Duodenal mucosa (tissue), 2 donors: ENCODE measurements at regions not wholly inside any gene's neighbourhood (a gene's known extent, or its start where the extent isn't known, plus 50 kb on each side); places are given as distances from the start of the nearest gene placed in this dataset.

ENCODE experiments used
- H3K27ac ChIP-seq: one replicate; pipeline ENCODE4 v1.7.0; 2013; ENCODE audit warnings: low read depth, low read length
- H3K27me3 ChIP-seq, 2 donors: one replicate each; pipeline ENCODE4 v1.7.0; 2013; ENCODE audit warnings: low read length in 2 of 2, control low read depth in 1 of 2; ENCODE audit not compliant: insufficient read depth in 2 of 2, control insufficient read depth in 1 of 2
- H3K36me3 ChIP-seq, 2 donors: one replicate each; pipeline ENCODE4 v1.7.0; 2013; ENCODE audit warnings: low read length in 2 of 2, control low read depth in 1 of 2; ENCODE audit not compliant: insufficient read depth in 2 of 2, control insufficient read depth in 1 of 2
- H3K4me1 ChIP-seq, 2 donors: one replicate each; pipeline ENCODE4 v1.7.0; 2013; ENCODE audit warnings: low read length in 2 of 2, control low read depth in 1 of 2; ENCODE audit not compliant: insufficient read depth in 2 of 2, control insufficient read depth in 1 of 2
- H3K4me3 ChIP-seq, 2 donors: one replicate each; pipeline ENCODE4 v1.7.0; 2013; ENCODE audit warnings: low read length in 2 of 2, low read depth in 1 of 2
- H3K9ac ChIP-seq, 2 donors: one replicate each; pipeline ENCODE4 v1.7.0; 2013; ENCODE audit warnings: low read length in 2 of 2, low read depth in 1 of 2
- H3K9me3 ChIP-seq, 2 donors: one replicate each; pipeline ENCODE4 v1.7.0; 2013; ENCODE audit warnings: low read length in 2 of 2, control low read depth in 1 of 2; ENCODE audit not compliant: control insufficient read depth in 1 of 2

- Histone ChIP-seq H3K36me3 (no peaks in the 10 kb centered on the region), H3K27ac (no peak overlapping the region), H3K9me3 (no peaks in the 10 kb centered on the region)
These were observed 91.8 kb upstream of the NGF start for GRCh38 chr1:115429884-115430283.

DNA sequence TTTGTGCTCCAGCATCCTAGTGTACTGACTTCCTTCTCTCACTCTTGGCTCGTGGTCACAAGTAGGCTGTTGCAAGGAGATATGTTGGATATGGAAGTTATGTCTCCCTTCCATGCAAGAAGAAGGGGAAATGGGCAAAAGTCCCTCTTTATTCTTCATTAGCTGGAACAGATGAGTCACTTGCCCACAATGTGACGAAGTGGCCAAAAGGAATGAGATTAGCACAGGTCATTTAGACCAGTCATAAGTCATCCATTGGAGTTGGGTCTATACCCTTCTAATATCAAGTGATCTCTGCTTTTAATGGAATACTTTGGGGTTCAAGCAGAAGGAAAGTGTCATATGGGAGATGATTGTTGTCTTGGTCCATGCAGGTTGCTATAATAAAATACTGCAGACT, 91.2 kb upstream of the NGF start:
- no peaks in the 10 kb centered on the region for H3K36me3 ChIP-seq
- H3K27ac ChIP-seq: no peak overlapping the region
- no peaks in the 10 kb centered on the region for H3K4me1 ChIP-seq
- H3K27me3 ChIP-seq: peaks cover 0 to 2% of the 10 kb centered on the region in 2 donors
- no peak overlapping the region for H3K4me3 ChIP-seq
- no peak overlapping the region for H3K9ac ChIP-seq
- no peaks in the 10 kb centered on the region for H3K9me3 ChIP-seq

More at GRCh38 chr1:115429884-115430283, 91.8 kb upstream of the NGF start:
- peaks cover 0 to 2% of the 10 kb centered on the region in 2 donors for H3K27me3 ChIP-seq
- no peaks in the 10 kb centered on the region for H3K4me1 ChIP-seq
- no peak overlapping the region for H3K4me3 ChIP-seq
- H3K9ac ChIP-seq: no peak overlapping the region

GRCh38 chr1:115428676-115429075, 90.6 kb upstream of the NGF start:
- H3K9ac ChIP-seq: no peak overlapping the region
- peaks cover 0 to 2% of the 10 kb centered on the region in 2 donors for H3K27me3 ChIP-seq
- H3K36me3 ChIP-seq: no peaks in the 10 kb centered on the region
- no peaks in the 10 kb centered on the region for H3K4me1 ChIP-seq
- H3K4me3 ChIP-seq: no peak overlapping the region
- H3K27ac ChIP-seq: no peak overlapping the region
- no peaks in the 10 kb centered on the region for H3K9me3 ChIP-seq

- Histone ChIP-seq H3K4me3 (no peak overlapping the region), H3K27ac (no peak overlapping the region), H3K27me3 (peaks cover 0 to 2% of the 10 kb centered on the region in 2 donors), H3K9ac (no peak overlapping the region), H3K36me3 (no peaks in the 10 kb centered on the region), H3K9me3 (no peaks in the 10 kb centered on the region), H3K4me1 (no peaks in the 10 kb centered on the region)
These were observed 90.2 kb upstream of the NGF start for GRCh38 chr1:115428256-115428655.

DNA sequence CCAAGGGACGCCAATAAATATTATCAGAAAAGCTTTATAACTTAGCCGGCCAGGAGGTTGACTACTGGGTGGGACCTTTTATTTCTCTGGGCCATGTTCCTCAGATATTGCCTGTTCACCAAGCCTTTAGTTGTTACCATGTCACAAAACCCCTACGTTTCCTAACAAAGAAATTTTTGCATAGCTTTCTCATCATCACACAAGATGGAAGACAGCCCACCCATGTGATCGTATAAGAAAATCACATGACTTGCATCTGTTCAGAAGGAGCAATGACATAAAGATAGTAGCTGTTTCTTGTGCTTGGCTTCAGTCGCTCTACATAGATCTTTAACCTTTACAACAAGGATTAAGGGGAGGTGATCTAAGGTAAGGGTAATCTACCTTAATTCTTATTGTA, 88.9 kb upstream of the NGF start:
- Histone ChIP-seq H3K4me1 (no peaks in the 10 kb centered on the region), H3K4me3 (no peak overlapping the region), H3K9ac (no peak overlapping the region), H3K9me3 (no peaks in the 10 kb centered on the region), H3K27ac (no peak overlapping the region), H3K36me3 (no peaks in the 10 kb centered on the region), H3K27me3 (peaks cover 0 to 2% of the 10 kb centered on the region in 2 donors)

DNA sequence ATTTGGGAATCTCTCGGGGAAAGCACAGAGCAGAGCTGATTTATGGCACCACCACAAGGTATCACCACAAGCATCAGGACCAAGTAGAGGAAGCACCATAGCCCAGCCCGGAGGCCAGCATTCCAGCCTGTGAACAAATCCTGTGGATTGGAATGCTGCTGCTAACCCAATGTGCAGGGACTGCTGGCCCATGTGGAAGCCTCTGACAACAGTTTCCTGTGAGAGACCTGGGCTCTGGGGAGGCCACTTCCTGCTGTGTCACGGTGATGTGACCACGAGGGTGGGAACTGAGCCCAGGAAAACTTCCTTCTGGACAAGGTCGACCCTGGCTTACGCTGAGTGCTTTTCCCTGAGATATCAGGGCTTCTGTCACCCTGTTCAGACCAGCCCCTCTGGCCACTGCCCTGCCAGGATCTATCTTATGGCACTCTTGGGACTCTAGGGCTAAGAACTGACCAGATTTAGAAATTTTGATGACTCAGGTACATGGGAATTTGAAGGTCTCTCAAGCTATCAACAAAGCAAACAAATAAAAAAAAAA, 88.3 kb upstream of the NGF start:
- Histone ChIP-seq H3K27me3 (peaks cover 0 to 2% of the 10 kb centered on the region in 2 donors), H3K4me1 (no peaks in the 10 kb centered on the region), H3K27ac (no peak overlapping the region), H3K9ac (no peak overlapping the region), H3K9me3 (no peaks in the 10 kb centered on the region), H3K36me3 (no peaks in the 10 kb centered on the region), H3K4me3 (no peak overlapping the region)

- no peak overlapping the region for H3K4me3 ChIP-seq
- H3K9me3 ChIP-seq: no peaks in the 10 kb centered on the region
- no peak overlapping the region for H3K27ac ChIP-seq
- no peaks in the 10 kb centered on the region for H3K36me3 ChIP-seq
- H3K27me3 ChIP-seq: peaks cover 0 to 2% of the 10 kb centered on the region in 2 donors
- no peak overlapping the region for H3K9ac ChIP-seq
- no peaks in the 10 kb centered on the region for H3K4me1 ChIP-seq
These were observed 87.4 kb upstream of the NGF start for GRCh38 chr1:115425442-115425841.

DNA sequence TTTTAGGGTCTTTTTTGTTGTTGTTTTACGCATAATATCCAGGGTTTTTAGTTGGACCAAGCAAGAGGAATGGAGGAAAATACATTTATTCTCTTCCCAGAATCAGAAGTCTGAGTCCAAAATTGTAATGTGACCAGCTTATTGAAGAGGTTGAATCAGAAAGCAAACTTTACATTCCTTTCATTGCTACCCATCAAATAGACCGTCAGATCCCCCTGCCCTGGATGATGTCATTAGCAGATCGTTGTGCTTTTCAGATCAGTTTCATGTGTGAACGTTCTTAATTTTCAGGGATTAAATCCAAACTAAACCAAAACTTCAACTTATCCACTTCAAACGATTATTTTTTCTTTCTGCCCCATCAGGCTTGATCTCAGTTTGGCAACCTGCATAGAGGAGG, 85.7 kb upstream of the NGF start:
- H3K27me3 ChIP-seq: peaks cover 0 to 2% of the 10 kb centered on the region in 2 donors
- no peak overlapping the region for H3K27ac ChIP-seq
- no peak overlapping the region for H3K4me3 ChIP-seq
- H3K9ac ChIP-seq: no peak overlapping the region
- H3K9me3 ChIP-seq: no peaks in the 10 kb centered on the region
- H3K4me1 ChIP-seq: no peaks in the 10 kb centered on the region
- no peaks in the 10 kb centered on the region for H3K36me3 ChIP-seq

DNA sequence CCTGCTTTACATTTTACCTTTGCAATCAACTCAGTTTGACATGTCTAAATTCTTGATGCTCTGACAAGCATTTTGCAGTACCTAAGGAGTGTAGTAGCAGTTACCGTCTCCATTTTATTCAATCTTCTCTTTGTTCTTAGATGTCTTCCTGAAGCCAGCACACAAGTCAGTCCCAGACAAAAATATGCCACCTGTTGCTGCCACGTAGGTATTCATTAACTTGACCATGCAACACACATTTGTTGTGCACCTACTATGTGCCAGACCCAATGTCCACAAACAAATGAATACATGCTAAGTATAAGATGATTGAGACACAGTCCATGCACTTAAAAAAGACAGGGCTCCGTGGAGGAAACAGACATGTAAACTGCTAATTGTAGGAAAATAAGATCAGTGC, 81.5 kb upstream of the NGF start:
- Histone ChIP-seq H3K4me3 (no peak overlapping the region), H3K27me3 (no peaks in the 10 kb centered on the region), H3K27ac (no peak overlapping the region)

DNA sequence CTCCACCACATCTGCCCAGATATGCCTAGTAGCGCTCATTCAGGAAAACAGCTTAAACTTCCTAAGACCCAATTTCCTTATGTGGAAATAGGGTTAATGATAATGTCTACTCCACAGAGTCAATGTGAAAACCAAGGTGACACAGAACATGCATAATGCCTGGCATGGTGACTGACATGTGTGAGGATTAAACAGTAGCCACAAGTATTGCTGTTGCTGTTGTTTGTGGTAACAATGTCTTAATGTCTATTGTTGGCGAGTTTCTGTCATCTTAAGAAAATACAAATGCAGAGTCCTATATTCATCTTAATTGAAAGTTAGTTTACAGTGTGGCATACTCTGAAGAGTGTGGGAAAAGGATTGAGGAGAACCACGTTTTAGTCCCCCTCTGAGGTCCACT, 75.6 kb upstream of the NGF start:
- Histone ChIP-seq H3K27me3 (peaks cover 0 to 7% of the 10 kb centered on the region in 2 donors), H3K27ac (no peak overlapping the region), H3K9ac (no peak overlapping the region), H3K4me3 (no peak overlapping the region), H3K9me3 (no peaks in the 10 kb centered on the region), H3K36me3 (no peaks in the 10 kb centered on the region), H3K4me1 (no peaks in the 10 kb centered on the region)

More for the DNA sequence above, 81.5 kb upstream of the NGF start:
- no peak overlapping the region for H3K9ac ChIP-seq
- H3K4me1 ChIP-seq: no peaks in the 10 kb centered on the region
- no peaks in the 10 kb centered on the region for H3K9me3 ChIP-seq
- no peaks in the 10 kb centered on the region for H3K36me3 ChIP-seq

DNA sequence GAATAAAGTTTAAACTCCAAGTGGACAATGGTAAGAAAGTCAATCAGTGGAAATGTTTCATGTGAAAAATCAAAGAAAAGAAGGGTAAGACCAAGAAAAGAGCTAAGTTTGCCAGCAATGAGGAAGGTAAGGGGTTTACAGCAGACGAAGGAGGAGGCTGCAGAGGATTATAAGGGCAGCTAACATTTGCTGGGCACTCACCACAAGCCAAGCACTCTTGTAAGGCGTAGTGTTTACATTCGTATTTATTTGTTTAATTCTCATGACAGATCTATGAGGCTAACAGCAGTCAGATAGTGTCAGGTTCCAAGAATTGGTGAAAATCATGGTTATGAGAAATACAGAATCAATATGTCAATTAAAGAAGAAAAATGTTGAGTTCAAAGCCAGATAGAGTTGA, 75.2 kb upstream of the NGF start:
- H3K9ac ChIP-seq: no peak overlapping the region
- peaks cover 0 to 7% of the 10 kb centered on the region in 2 donors for H3K27me3 ChIP-seq
- H3K4me1 ChIP-seq: no peaks in the 10 kb centered on the region
- H3K4me3 ChIP-seq: no peak overlapping the region
- H3K9me3 ChIP-seq: no peaks in the 10 kb centered on the region
- no peak overlapping the region for H3K27ac ChIP-seq
- H3K36me3 ChIP-seq: no peaks in the 10 kb centered on the region
